MCF 10A (cell line): ENCODE measurements at regions not wholly inside any gene's neighbourhood (a gene's known extent, or its start where the extent isn't known, plus 50 kb on each side); places are given as distances from the start of the nearest gene placed in this dataset.

Experiments used
- BruUV-seq: library from RNA; stranded (reverse); fragments of 400-500 nt; replicated peaks from 2 replicates; lab custom pipeline; 2021; lab: Mats Ljungman, UMichigan
- CTCF ChIA-PET: fragments of 300-600 bp; sonication (Branson Sonifier 250); formaldehyde crosslinking; extraction: SDS; loops from one replicate; lab custom pipeline; 2021; ENCODE audit warnings: antibody characterized with exemption, inconsistent platforms; lab: Yijun Ruan, JAX
- POLR2A ChIA-PET: fragments of 300-600, 350-650 bp; sonication (Branson Sonifier 250); formaldehyde crosslinking; extraction: SDS; loops from one replicate; lab custom pipeline; 2020; ENCODE audit warnings: antibody characterized with exemption, inconsistent platforms; lab: Yijun Ruan, JAX
- DNase-seq: peaks from one replicate; pipeline ENCODE4 v3.0.0-alpha.2; 2018; ENCODE audit not compliant: unreplicated experiment
- H3K27ac Mint-ChIP-seq: one replicate; pipeline ENCODE4 v1.8.0; 2022; ENCODE audit warnings: mild to moderate bottlenecking, low read depth, mixed read lengths; ENCODE audit not compliant: unreplicated experiment
- H3K27me3 Mint-ChIP-seq: one replicate; pipeline ENCODE4 v1.8.0; 2022; ENCODE audit warnings: mixed read lengths; ENCODE audit not compliant: insufficient read depth, unreplicated experiment
- H3K36me3 Mint-ChIP-seq: one replicate; pipeline ENCODE4 v1.8.0; 2022; ENCODE audit warnings: mild to moderate bottlenecking, moderate library complexity, mixed read lengths; ENCODE audit not compliant: insufficient read depth, unreplicated experiment
- H3K4me1 Mint-ChIP-seq: one replicate; pipeline ENCODE4 v1.8.0; 2022; ENCODE audit warnings: mixed read lengths; ENCODE audit not compliant: insufficient read depth, unreplicated experiment
- H3K4me3 Mint-ChIP-seq: one replicate; pipeline ENCODE4 v1.8.0; 2022; ENCODE audit warnings: mild to moderate bottlenecking, moderate library complexity, mixed read lengths; ENCODE audit not compliant: unreplicated experiment
- H3K9me3 Mint-ChIP-seq: one replicate; pipeline ENCODE4 v1.8.0; 2022; ENCODE audit warnings: mixed read lengths; ENCODE audit not compliant: unreplicated experiment
- intact Hi-C: fragments of 100-400 bp; cut with micrococcal nuclease; formaldehyde crosslinking; loops from 2 replicates; pipeline ENCODE4 v1.14.1; 2022
- TF ChIP-seq, protein P1 (sequence below): fragments of 200-600 bp; IDR thresholded peaks from one replicate; pipeline ENCODE4 v1.8.0; 2022; ENCODE audit warnings: antibody characterized with exemption, mild to moderate bottlenecking; ENCODE audit not compliant: unreplicated experiment

DNA sequence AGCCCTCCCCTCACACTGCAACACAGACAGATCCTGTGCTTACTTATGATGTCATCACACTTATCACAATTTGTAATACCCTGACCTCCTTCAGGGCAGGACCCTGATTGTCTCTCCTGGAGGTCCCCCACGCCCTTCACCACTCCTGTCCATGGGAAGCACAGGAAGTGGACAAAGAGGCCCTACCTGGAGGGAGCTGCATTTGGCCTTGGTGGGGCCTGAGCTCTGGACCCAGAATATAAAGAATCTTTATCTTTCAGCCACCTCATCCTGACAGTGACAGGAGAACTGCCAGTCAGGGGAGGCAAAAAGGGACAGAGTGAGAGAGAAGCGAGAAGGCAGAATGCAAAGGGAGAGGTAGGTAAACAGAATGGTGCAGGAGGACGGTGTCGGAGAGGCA is 303.4 kb upstream of the N4BP1 start:
- intact Hi-C loops = no loop called here
- TF ChIP-seq, protein P1, sequence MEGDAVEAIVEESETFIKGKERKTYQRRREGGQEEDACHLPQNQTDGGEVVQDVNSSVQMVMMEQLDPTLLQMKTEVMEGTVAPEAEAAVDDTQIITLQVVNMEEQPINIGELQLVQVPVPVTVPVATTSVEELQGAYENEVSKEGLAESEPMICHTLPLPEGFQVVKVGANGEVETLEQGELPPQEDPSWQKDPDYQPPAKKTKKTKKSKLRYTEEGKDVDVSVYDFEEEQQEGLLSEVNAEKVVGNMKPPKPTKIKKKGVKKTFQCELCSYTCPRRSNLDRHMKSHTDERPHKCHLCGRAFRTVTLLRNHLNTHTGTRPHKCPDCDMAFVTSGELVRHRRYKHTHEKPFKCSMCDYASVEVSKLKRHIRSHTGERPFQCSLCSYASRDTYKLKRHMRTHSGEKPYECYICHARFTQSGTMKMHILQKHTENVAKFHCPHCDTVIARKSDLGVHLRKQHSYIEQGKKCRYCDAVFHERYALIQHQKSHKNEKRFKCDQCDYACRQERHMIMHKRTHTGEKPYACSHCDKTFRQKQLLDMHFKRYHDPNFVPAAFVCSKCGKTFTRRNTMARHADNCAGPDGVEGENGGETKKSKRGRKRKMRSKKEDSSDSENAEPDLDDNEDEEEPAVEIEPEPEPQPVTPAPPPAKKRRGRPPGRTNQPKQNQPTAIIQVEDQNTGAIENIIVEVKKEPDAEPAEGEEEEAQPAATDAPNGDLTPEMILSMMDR = no peak
- ChIA-PET CTCF (no interaction called here), POLR2A (no interaction called here)
- H3K4me3 Mint-ChIP-seq = no peak overlapping the region
- H3K4me1 Mint-ChIP-seq = peaks cover 9% of the 10 kb centered on the region
- DNase-seq = no peak
- H3K9me3 Mint-ChIP-seq = no peaks in the 10 kb centered on the region
- no peaks in the 10 kb centered on the region for H3K27me3 Mint-ChIP-seq
- H3K27ac Mint-ChIP-seq = no peak overlapping the region
- no peaks in the 10 kb centered on the region for H3K36me3 Mint-ChIP-seq
- BruUV-seq = no TSS peak

DNA sequence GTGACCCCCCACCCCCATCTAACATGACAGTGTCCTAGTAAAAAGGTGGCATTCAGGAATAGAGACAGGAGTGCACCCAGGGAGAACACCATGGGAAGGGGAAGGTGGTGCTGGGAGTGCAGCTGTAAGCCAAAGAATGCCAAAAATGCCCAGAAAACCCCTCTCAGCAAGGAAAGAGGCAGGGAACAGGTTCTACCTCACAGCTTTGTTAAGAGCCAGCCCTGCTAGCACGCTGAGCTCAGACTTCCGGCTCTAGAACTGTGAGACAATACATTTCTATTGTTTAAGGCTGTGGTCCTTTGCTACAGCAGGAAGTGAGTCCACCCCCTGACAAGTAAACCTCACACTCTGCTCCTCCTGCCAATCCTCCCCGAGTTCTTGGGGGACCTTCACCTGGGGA is 302.4 kb upstream of the N4BP1 start:
- TF ChIP-seq, protein P1 = no peak
- Mint-ChIP-seq H3K27me3 (no peaks in the 10 kb centered on the region), H3K9me3 (no peaks in the 10 kb centered on the region), H3K4me3 (no peak overlapping the region), H3K27ac (no peak overlapping the region), H3K4me1 (peaks cover 13% of the 10 kb centered on the region), H3K36me3 (no peaks in the 10 kb centered on the region)
- ChIA-PET POLR2A (no interaction called here), CTCF (no interaction called here)
- no TSS peak for BruUV-seq
- no peak for DNase-seq
- intact Hi-C loops = no loop called here

GRCh38 chr16:48911700-48912099 is 301.7 kb upstream of the N4BP1 start:
- no peaks in the 10 kb centered on the region for H3K9me3 Mint-ChIP-seq
- H3K27ac Mint-ChIP-seq = no peak overlapping the region
- H3K4me3 Mint-ChIP-seq = no peak overlapping the region
- BruUV-seq = no TSS peak
- TF ChIP-seq, protein P1 = no peak
- H3K36me3 Mint-ChIP-seq = no peaks in the 10 kb centered on the region
- peaks cover 13% of the 10 kb centered on the region for H3K4me1 Mint-ChIP-seq
- ChIA-PET POLR2A (no interaction called here), CTCF (no interaction called here)
- intact Hi-C loops = no loop called here
- DNase-seq = peak; percentile 17
- H3K27me3 Mint-ChIP-seq = no peaks in the 10 kb centered on the region

DNA sequence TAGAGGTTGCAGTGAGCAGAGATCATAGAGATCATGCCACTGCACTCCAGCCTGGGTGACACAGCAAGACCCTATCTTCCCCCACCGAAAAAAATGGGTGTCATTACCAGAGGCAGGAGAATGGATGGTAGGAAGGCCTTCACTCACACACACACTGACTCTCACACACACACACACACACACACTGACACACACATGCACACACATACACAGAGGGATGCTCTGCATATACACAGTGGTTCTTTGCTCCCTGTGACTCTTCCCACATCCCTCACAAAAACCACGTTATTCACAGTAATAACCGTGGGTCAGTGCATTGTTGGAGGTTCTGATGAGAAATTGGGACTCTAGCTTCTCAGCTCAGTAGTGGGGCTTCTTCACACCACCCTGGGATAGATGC is 300.2 kb upstream of the N4BP1 start:
- TF ChIP-seq, protein P1 = no peak
- no peaks in the 10 kb centered on the region for H3K9me3 Mint-ChIP-seq
- peaks cover 13% of the 10 kb centered on the region for H3K4me1 Mint-ChIP-seq
- POLR2A ChIA-PET = no interaction called here
- no peak overlapping the region for H3K27ac Mint-ChIP-seq
- intact Hi-C loops = no loop called here
- no peak for DNase-seq
- no TSS peak for BruUV-seq
- H3K4me3 Mint-ChIP-seq = no peak overlapping the region
- no peaks in the 10 kb centered on the region for H3K27me3 Mint-ChIP-seq
- no peaks in the 10 kb centered on the region for H3K36me3 Mint-ChIP-seq
- CTCF ChIA-PET = interaction anchor here (0.8 kb wide), 1 partner anchor 277 kb away, joined by 5 read pairs; no protein-coding TSS in a partner anchor
